ENCODE measurements at regions not wholly inside any gene's neighbourhood (a gene's known extent, or its start where the extent isn't known, plus 50 kb on each side); places are given as distances from the start of the nearest gene placed in this dataset.

GRCh38 chrX:16267431-16267830 is 100.2 kb downstream of the MAGEB17 start:
- TF ChIP-seq POLR2AphosphoS5 (IDR thresholded peaks at IDR 0.05; ENCODE audit: borderline replicate concordance, low read depth, low read length) (no peak), EZH2 (IDR thresholded peaks at IDR 0.05) (no peak)

All from SK-N-MC (cell line).